NCI-H82 (cell line): ENCODE measurements at regions not wholly inside any gene's neighbourhood (a gene's known extent, or its start where the extent isn't known, plus 50 kb on each side); places are given as distances from the start of the nearest gene placed in this dataset.

Experiments used
- DNase-seq: peaks from one replicate; lab custom pipeline; 2025; lab: John Stamatoyannopoulos, UW

DNA sequence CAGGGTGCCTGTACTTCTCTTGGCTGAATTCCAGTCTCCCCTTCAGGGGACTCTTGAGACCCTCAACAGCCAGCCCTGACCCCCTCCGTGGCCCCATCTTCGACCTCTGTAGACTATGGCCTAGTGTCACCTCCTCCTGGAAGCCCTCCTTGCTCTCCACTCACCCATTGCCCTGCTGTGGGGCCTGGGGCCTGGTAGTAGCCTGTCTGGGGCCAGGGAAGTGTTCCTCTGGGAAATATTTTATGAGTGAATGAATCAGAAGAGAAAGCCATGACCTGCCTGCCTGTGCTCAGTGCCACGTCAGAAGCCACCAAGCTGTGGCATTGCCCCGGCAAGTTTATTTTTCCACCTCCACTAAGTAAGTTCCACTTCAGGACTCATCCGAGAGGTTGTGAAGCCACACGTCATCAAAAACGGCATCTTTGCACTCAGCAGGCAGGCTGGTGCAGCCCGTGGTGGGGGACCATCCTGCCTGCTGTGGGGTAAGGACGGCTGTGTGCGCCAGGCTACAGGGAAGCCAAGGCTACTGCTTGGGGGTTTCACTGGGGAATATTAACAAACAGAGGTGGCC is 59.6 kb upstream of the PPARA start:
- DNase-seq, result no peak

DNA sequence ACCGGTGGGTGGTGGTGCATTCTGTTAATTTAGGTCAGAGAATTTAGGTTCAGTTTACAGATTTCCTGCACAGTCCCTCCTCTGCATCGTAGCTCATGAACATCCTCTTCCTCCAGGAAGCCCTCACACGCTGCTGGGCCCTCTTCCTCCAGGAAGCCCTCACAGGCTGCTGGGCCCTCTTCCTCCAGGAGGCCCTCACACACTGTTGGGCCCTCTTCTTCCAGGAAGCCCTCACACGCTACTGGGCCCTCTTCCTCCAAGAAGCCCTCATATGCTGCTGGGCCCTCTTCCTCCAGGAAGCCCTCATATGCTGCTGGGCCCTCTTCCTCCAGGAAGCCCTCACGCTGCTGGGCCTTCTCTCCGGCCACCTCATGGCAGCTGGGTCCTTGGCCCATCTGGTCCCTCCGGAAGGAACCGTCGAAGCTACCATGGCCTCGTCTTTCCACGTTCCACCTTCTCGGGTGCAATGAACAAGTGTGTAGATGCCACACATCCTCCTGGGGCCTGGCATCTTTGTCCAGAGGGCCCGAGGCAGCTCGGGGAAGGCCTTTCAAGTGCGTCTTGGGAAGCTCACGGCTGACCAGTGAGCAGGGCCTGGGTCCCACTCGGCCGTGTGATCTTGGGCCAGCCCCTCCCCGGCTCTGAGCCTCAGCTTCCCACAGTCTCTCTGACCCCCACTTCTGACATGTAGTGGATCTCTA is 58.9 kb upstream of the PPARA start:
- no peak for DNase-seq

DNA sequence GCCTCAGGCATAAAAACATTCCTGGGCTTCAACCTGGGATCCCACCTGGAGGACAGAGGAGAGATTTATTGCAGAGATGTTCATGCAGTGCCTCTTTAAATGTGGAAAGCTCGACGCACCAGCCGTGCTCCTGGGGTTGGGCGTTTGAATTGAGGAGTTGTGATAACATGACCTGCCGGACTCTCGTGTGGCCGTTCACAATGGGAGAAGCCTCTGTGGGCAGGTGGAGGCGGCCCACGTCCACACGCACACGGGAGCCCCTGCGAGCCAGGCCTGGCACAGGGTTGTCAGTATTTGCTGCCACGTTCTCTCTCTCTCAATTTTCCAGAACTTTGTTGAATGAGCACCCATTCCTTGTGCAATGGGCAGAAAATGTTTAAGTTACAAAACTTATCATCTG is 58.3 kb upstream of the PPARA start:
- DNase-seq, result no peak

DNA sequence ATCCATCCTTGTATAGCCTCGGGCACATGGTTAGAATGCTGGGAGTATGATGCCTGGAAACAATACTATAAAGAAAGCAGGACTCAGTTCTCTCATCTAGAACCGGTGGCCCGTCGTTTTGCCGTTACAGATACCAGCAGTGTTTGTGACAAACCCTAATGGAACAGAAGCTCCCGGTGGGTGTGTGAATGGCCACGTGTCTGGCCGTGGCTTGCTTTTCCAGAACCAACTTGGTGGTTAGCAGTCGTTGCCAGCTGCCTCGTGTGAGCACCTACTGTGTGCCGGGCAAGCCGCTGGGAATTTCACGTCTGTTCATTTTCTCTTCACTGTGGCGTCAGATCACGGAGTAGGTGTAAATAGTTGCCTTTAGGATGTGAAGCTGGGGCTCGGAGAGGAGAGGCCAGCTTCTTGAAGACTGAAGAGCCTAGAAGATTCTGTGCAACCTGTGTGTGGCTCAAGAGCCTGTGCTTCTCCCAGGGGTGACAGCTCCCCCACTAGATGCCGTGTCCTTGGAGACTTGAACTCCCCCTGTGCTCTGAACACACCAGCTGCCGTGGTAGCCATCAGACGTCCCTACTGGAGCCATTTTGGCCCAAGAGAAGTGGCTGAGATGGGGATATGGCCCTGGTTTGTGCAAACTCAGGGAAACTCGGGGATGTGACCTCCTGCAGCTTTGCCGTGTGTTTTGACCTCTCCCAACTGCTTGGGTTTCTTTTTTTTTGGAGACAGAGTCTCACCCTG is 57.5 kb upstream of the PPARA start:
- DNase-seq, result no peak

DNA sequence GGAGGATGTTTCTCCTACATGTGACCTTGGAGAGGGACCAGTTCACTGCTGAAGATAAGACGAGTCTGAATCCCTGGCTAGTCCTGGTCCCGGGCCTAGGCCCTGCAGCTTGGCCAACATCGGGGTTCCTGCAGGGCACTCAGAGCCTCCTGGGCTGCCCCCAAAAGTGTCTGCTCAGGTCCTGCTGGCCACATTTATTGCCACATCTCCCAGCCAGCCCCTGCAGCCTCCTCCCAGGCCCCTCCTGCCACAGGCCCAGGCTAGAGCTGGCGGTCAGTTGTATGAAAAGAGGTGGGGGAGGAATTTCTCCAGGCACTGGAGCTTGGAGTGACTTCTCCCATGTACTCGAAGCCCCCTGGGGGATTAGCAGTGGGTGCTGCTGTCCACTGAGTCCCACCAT is 56.5 kb upstream of the PPARA start:
- DNase-seq, result no peak

DNA sequence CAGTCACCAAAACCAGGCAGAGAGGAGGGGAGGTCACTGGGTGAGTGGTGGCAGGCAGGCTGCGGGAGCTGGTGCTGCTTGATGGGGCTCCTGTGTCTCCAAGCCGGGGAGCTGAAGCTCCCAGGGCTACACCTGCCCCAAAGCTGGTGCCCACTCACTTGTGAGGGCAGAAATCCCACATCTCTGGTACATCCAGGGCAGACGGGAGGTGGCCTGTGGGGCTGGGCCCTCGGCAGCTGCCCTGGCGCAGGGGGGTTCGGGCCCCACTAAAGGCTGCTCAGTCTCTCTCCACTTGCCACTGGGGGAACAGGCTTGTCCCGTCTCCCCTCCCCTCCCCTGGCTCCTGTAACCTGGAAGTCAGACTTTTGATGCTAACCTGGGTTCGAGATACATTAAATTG is 55.6 kb upstream of the PPARA start:
- no peak for DNase-seq

DNA sequence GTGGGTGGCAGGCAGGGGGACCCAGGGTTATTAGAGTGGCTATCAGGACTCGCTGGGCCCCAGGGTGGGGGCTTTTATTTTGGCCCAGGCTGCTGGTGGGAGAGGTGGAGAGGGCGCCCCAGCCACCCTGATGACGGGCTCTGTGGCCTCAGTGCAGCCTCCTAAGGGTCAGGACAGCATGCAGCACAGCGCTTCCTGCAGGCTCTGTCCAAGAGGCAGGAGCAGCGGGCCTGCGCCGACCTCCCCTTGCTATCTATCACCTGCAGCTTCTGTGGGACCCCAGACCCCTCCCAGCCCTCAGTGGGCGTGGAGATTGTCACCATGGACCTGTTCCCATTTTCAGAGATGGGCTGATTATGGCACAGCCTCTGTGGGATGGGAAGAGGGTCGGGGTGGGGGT is 54.3 kb upstream of the PPARA start:
- DNase-seq, result no peak

DNA sequence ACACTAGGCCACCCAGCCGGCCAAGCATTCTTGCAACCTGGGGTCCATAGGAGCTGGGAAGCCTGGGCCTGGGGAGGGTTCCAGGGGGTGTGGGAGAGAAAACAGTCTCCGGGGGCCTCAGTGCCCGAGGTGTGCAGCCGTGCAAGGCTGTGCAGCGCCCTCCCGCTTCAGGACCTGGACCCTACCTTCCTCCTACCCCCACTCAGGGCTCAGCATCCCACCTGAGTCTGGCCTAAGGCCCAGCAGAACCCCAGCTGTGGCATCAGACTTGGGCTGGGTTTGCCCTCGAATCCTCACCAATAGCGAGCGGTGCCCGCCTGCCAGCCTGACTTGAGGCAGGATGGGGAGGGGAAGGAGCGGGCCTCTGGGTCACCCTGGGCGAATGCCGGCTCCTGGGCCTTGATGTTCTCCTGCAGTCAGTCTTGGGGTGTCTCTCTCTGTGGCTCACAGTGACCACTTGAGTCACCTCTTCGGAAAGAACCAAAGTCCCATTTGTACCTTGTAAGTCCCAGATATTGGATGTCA is 53.6 kb upstream of the PPARA start:
- DNase-seq, result no peak

DNA sequence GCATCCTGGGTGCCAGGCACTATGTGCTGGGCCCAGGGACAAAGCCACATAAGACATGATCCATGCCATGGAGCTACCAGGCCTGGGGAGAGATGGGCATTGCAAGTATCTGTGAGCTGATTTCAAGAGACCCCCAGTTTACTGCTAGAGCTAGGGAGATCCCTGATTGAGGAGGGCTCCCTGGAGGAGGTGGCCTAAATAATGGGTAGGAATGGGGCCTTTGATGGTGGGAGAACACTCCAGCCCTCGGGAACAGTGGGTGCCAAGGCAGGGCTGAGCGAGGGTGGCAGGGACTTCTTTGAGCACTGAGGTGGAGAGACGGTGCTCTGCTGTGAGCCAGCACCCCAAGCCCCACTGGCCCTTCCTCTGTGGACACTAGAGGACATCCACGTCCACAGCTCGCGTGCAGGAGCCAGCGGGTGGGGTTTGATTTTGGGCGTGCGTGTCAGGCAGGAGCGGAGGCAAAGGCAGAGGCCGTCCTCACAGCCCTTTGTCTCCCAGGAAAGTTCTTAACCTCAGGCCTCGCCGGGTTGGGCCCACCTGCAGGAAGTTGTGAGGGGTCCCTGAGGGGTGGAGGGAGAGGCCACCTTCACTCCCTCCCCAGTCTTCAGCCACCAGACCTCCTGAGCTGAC is 52.9 kb upstream of the PPARA start:
- no peak for DNase-seq

DNA sequence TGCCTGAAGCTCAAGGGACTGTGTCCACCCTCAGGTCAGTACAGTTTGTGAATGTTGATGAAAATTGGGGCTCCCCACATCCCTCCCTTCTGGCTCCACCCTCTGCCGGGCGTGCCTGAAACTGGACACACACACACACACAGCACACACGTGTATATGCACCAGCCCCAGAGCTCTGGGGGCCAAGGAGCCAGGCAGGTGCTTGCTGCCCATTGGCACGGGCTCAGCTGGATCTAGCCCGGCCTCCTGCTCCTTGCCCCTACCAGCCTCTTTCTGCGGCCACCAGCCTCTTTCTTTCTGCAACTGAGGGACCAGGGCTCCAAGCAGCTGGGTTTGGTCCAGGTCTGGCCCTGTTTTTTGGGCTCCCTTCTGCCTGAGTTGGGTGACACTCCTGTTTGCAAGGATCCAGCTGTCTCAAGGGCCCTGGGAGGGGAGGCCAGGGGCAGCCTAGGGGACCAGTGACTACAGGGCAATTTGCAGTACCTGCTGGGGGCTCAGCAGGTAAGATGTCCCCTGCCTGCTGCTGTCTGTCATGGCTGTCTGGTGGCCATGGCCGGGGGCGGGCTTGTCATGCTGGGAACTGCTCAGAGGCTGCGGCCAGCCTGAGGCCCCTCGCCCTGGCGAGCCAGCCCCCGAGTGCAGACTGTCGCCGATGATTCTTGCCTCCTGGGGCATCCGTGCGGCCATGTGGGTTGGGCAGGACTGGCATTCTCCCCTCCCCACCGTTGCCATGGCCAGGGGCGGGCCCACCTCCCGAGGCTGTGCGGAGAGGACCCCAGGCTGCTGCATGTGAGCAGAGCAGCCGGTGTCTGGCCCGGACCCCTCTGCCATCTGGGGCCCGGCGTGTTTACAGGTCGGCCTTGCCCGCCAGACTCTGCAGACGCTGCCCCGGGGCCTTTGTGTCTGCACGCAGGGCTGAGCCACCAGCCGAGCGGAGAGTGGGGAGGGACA is 51.5 kb upstream of the PPARA start:
- no peak for DNase-seq

DNA sequence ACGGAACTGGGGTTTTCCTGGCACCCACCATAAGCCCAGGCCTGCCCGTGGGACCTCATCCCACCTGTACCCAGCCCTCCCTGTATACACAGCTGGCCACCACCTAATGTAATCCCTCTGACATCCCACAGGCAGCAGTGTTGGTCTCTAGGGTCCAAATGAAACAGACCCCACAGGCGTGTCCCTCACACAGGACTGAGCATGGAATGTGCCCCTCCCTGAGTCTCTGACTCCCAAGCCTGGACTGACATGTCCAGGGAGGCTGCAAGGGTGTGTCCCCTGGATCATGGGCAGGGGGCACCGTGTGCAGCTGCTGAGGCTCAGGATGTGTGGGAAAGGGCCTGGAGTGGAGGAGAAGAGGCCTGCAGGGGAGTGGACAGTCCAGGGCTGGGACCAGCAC is 50.6 kb upstream of the PPARA start:
- no peak for DNase-seq

DNA sequence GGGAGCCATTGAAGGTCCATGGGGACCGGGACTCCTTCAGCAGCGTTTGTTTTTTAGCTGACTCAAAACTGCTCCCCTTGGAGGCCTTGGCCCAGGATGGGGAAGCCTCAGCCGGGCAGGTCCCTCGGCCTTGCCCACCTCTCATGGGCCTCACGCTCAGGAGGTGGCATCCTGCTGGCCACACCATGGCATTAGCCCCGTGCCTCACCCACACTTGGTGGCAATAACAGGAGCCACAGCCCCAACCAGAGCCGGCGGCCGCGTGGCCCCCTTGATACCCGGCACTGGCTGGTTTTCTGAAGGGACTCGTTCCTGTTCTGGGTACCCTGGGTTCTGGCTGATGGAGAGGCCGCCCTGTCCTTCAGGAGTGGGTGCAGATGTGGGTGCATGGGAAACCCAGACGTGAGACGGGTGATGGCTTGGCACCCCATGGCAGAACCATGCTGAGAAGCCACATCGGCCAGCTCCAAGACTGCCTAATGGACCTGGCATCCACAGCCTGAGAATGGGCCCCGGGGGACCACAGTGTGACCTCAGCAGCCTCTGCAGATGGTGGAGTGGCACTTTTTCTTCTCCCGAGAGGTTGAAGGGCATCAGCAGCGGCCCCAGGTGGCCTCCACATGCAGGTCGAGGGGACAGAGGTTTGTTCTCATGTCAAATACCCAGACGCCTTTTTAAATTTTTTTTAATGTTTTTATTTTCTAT is 49.8 kb upstream of the PPARA start:
- no peak for DNase-seq
